Activated CD4-positive, alpha-beta memory T cell treated with anti-CD3 and anti-CD28 coated beads, Interleukin-2, amount 10 ng/mL, durations not matched to agents 7 days and 5 days (primary cell): ENCODE measurements at regions not wholly inside any gene's neighbourhood (a gene's known extent, or its start where the extent isn't known, plus 50 kb on each side); places are given as distances from the start of the nearest gene placed in this dataset.
"Not testable (repeated sequence)": the region's sequence is repeated elsewhere in the genome, so short reads cannot be mapped to it uniquely, and the experiment has no call there.

Source experiments
- CTCF ChIA-PET: fragments of 350-600 bp; sonication (Branson Sonifier 250); formaldehyde crosslinking; loops from one replicate; lab custom pipeline; 2021; ENCODE audit warnings: antibody characterized with exemption, inconsistent platforms; lab: Charles Lee
- POLR2A ChIA-PET: fragments of 350-600 bp; sonication (Branson Sonifier 250); formaldehyde crosslinking; loops from one replicate; lab custom pipeline; 2021; ENCODE audit warnings: antibody characterized with exemption; lab: Charles Lee
- DNase-seq: peaks from one replicate; pipeline ENCODE4 v3.0.0-alpha.2; 2020
- H3K27ac Mint-ChIP-seq: one replicate; pipeline ENCODE4 v1.8.0; 2021; ENCODE audit warnings: mild to moderate bottlenecking, mixed read lengths
- H3K27me3 Mint-ChIP-seq: one replicate; pipeline ENCODE4 v1.8.0; 2021; ENCODE audit warnings: mixed read lengths
- H3K36me3 Mint-ChIP-seq: one replicate; pipeline ENCODE4 v1.8.0; 2021; ENCODE audit warnings: low read depth, mixed read lengths
- H3K4me1 Mint-ChIP-seq: one replicate; pipeline ENCODE4 v1.8.0; 2021; ENCODE audit warnings: mixed read lengths
- H3K4me3 Mint-ChIP-seq: one replicate; pipeline ENCODE4 v1.8.0; 2021; ENCODE audit warnings: mild to moderate bottlenecking, mixed read lengths
- H3K9me3 Mint-ChIP-seq: one replicate; pipeline ENCODE4 v1.8.0; 2021; ENCODE audit warnings: mixed read lengths

DNA sequence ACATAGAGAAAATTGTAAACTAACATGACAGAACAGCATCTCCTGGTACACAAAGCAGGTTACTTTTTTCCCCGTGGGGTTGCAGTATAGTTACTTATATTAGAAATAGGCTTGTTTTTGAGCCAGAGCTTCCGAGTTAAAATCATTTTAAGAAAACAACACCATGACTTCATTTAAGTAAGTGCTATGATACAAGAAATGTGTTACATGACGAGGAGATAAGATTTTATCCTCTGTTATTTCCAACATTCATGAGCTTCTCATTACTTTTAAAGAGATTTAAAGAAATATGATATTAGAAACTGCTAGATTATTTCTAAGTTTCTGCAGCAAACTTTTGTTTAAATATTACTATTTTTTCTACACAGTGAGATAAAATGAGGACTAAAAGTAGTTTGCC, 968.7 kb downstream of the GATA3 start:
- no peaks in the 10 kb centered on the region for H3K36me3 Mint-ChIP-seq
- POLR2A ChIA-PET: interaction anchor here (0.7 to 1.3 kb wide), 2 partner anchors 12 to 18 kb away, joined by 3 to 5 read pairs; no protein-coding TSS in a partner anchor
- no peak for DNase-seq
- H3K9me3 Mint-ChIP-seq: no peaks in the 10 kb centered on the region
- CTCF ChIA-PET: no interaction called here
- H3K27ac Mint-ChIP-seq: no peak overlapping the region
- H3K4me3 Mint-ChIP-seq: no peak overlapping the region
- H3K4me1 Mint-ChIP-seq: peaks cover 6% of the 10 kb centered on the region
- H3K27me3 Mint-ChIP-seq: peaks cover 19% of the 10 kb centered on the region

DNA sequence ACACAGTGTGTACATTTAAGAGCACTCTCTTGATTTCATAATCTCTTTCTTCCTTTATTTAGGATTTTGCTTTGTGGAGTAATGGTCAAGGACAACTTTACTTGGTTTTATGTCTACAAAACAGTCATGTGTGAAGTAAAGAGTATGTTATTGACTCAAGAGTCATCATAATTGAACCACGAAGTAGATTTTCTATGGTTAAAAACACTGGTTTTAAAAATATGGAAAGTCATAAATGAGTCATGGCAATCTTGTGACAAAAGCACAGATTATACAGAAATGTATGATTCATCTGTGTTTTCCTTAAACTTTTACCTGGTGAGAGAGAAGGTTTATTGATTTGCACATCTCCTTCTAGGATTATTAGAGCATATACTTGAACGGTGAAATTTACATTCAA, 969.7 kb downstream of the GATA3 start:
- no peak for DNase-seq
- POLR2A ChIA-PET: no interaction called here
- no peaks in the 10 kb centered on the region for H3K36me3 Mint-ChIP-seq
- H3K27me3 Mint-ChIP-seq: peaks cover 19% of the 10 kb centered on the region
- H3K9me3 Mint-ChIP-seq: no peaks in the 10 kb centered on the region
- CTCF ChIA-PET: no interaction called here
- no peak overlapping the region for H3K27ac Mint-ChIP-seq
- H3K4me3 Mint-ChIP-seq: no peak overlapping the region
- H3K4me1 Mint-ChIP-seq: peaks cover 6% of the 10 kb centered on the region

DNA sequence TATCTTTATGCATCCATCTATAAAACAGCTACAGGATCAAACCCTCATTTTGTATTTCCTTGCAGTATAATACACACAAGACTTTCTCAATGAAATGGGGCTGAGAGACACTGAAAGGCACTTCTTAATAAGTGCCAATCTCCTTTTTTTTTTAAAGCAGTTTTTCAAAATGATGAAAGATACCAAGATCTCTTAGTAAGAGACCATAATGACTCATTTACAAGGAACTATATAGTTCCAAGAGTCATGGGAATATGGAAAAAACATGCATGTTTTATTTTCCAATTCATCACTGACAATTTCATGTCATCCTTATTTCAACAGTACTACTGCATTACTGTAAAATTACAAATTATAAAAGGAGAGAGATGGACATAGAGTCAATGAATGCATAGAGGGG, 973.7 kb downstream of the GATA3 start:
- H3K9me3 Mint-ChIP-seq: peaks cover 2% of the 10 kb centered on the region
- no peaks in the 10 kb centered on the region for H3K36me3 Mint-ChIP-seq
- ChIA-PET CTCF (no interaction called here), POLR2A (no interaction called here)
- no peak overlapping the region for H3K4me3 Mint-ChIP-seq
- no peak overlapping the region for H3K27ac Mint-ChIP-seq
- peaks cover 12% of the 10 kb centered on the region for H3K27me3 Mint-ChIP-seq
- peaks cover 6% of the 10 kb centered on the region for H3K4me1 Mint-ChIP-seq
- no peak for DNase-seq

DNA sequence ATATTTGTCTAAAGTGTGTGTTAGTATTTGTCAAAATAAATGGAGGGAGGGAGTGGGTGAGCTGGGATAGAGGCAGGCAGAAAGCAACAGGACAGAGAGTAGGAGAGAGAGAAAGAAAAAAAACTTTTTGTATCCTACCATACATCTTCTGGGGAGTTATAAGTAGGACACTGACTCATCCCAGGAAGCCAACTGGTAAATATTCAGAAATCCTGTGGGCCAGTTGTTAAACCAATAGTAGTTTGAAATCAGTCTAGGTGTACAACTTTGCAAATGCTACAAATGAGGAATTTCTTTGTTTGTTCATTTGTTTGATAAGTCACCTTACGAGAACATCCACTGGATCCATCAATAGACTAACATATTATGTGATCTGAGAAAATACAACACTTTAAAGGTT, 980.9 kb downstream of the GATA3 start:
- Mint-ChIP-seq H3K27me3 (peaks cover 8% of the 10 kb centered on the region), H3K36me3 (no peaks in the 10 kb centered on the region), H3K4me1 (no peaks in the 10 kb centered on the region), H3K4me3 (no peak overlapping the region), H3K9me3 (peaks cover 2% of the 10 kb centered on the region), H3K27ac (no peak overlapping the region)
- POLR2A ChIA-PET: no interaction called here
- CTCF ChIA-PET: no interaction called here
- no peak for DNase-seq

DNA sequence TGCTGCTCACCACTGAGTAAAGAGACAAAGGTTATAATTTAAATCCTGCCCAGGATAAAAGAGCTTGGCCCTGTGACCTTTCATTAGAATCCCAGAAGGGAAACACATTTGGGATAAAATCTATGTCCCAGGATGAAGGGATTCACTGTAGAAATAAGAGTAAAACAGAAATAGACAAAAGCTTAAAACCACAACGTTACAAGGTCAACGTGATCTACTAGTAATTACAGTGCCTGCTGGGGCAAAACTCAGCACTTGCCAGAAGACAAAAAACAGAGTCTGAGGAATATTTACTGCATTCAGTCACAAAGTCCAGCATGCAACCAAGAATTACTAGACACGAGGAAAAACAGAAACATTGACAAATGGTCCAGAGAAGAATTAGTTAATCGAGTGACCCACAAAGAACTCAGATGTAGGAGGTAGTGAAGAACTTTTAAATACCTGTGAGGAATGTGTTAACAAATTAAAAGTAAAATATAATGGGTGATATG, 982.3 kb downstream of the GATA3 start:
- POLR2A ChIA-PET: no interaction called here
- Mint-ChIP-seq H3K36me3 (no peaks in the 10 kb centered on the region), H3K4me3 (no peak overlapping the region), H3K27ac (no peak overlapping the region), H3K27me3 (peaks cover 8% of the 10 kb centered on the region), H3K4me1 (no peaks in the 10 kb centered on the region), H3K9me3 (peaks cover 2% of the 10 kb centered on the region)
- CTCF ChIA-PET: no interaction called here
- DNase-seq: no peak

DNA sequence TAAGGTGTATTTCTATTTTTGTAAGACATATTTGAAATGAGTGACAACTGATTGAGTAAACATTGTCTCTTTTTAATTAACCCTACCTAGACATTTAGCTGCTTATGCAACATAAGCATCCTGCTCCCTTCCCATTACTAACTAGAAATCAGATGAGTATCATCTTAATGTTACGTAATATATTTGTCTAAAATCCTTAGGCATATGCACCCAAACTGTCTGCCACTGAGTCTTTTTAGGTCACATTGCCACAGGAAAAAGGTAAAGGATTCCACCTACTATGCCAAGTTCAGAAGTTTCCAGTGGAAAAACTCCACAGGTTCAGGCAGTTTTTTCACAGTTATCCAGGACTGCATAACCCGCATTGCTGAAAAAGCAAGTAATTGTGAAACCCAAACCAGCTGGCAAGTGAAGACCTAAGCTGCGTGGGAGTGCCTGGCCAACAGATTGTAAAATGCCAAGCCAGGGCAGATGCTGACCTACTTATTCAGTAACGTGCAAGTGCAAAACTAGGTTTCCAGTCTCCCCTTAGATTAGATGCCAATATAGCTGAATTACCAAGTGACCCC, 983.7 kb downstream of the GATA3 start:
- POLR2A ChIA-PET: no interaction called here
- H3K9me3 Mint-ChIP-seq: no peaks in the 10 kb centered on the region

DNA sequence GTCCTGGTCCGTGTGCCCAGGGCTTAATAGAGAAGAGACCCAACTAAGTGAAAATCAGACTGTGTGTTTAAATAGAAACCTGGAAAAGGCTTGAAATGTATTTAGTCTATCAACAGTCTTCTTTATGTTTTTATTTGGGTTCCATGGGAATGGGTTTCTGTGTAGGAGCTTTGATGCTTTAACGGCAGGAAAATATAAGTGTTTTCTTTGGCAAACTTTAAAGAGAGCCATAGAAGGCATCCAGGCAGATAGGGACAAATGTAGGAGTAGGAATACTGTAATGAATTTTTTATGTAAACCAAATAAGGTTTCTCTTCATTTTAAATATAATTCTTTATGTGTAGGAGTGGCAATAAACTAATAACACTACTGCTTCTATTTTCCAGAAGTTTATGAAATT, 989.0 kb downstream of the GATA3 start:
- CTCF ChIA-PET: no interaction called here
- no peak overlapping the region for H3K27ac Mint-ChIP-seq
- no peak overlapping the region for H3K4me3 Mint-ChIP-seq
- H3K27me3 Mint-ChIP-seq: no peaks in the 10 kb centered on the region
- no peaks in the 10 kb centered on the region for H3K9me3 Mint-ChIP-seq
- no peaks in the 10 kb centered on the region for H3K4me1 Mint-ChIP-seq
- no peaks in the 10 kb centered on the region for H3K36me3 Mint-ChIP-seq
- POLR2A ChIA-PET: no interaction called here
- no peak for DNase-seq

More for the DNA sequence above, 983.7 kb downstream of the GATA3 start:
- Mint-ChIP-seq H3K27ac (no peak overlapping the region), H3K36me3 (no peaks in the 10 kb centered on the region), H3K27me3 (peaks cover 7% of the 10 kb centered on the region), H3K4me1 (no peaks in the 10 kb centered on the region), H3K4me3 (no peak overlapping the region)
- no peak for DNase-seq
- CTCF ChIA-PET: no interaction called here

DNA sequence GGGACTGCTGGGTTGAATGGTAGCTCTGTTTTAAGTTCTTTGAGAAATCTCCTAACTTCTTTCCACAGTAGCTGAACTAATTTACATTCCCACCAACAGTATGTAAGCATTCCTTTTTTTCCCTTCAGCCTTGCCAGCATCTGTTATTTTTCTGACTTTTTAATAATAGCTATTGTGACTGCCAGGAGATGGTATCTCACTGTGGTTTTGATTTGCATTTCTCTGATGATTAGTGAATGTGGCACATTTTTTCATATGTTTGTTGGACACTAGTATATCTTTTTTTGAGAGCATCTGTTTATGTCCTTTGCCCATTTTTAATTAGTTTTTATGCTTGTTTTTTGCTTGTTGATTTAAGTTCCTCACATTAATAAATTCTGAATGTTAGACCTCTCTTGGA, 990.8 kb downstream of the GATA3 start:
- POLR2A ChIA-PET: no interaction called here

DNA sequence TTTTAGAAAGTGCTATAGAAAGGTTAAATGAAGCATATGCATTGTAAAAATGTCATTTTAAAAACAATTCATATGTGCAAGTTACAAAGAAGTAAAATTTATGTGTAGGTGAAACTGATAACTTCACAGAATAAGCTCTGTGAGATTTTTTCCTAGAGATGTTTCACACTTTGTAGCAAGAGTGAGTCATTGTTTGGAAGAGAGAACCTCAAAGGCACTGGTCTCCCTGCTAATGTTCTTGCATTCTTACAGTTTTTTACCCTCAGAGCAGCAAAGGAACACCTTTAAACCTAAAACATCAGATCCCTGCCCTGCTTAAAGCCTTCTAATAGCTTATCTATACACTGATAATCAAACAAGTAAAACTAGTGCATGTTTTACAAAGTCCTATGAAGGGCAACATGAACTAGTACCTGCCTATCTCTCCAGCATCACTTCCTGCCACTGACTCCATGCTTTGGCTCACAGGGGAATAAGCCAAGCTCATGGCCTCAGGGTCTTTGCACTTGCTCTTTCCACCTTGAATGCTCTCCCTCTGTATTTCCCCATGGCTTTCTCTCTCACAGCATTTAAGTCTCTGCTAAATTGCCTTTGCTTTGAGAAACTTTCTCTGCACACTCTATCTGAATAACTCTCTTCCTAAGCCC, 997.0 kb downstream of the GATA3 start:
- H3K4me1 Mint-ChIP-seq: peaks cover 14% of the 10 kb centered on the region
- no peak overlapping the region for H3K4me3 Mint-ChIP-seq
- DNase-seq: no peak
- peaks cover 7% of the 10 kb centered on the region for H3K9me3 Mint-ChIP-seq
- no peaks in the 10 kb centered on the region for H3K27me3 Mint-ChIP-seq
- CTCF ChIA-PET: interaction anchor here (0.6 kb wide), 1 partner anchor 1180 kb away, joined by 3 read pairs; no protein-coding TSS in a partner anchor
- POLR2A ChIA-PET: no interaction called here
- H3K27ac Mint-ChIP-seq: no peak overlapping the region
- H3K36me3 Mint-ChIP-seq: no peaks in the 10 kb centered on the region

More for the DNA sequence above, 990.8 kb downstream of the GATA3 start:
- CTCF ChIA-PET: no interaction called here
- H3K27me3 Mint-ChIP-seq: no peaks in the 10 kb centered on the region
- no peak overlapping the region for H3K4me3 Mint-ChIP-seq
- peaks cover 2% of the 10 kb centered on the region for H3K9me3 Mint-ChIP-seq
- no peak for DNase-seq
- no peaks in the 10 kb centered on the region for H3K4me1 Mint-ChIP-seq
- no peak overlapping the region for H3K27ac Mint-ChIP-seq
- H3K36me3 Mint-ChIP-seq: no peaks in the 10 kb centered on the region

DNA sequence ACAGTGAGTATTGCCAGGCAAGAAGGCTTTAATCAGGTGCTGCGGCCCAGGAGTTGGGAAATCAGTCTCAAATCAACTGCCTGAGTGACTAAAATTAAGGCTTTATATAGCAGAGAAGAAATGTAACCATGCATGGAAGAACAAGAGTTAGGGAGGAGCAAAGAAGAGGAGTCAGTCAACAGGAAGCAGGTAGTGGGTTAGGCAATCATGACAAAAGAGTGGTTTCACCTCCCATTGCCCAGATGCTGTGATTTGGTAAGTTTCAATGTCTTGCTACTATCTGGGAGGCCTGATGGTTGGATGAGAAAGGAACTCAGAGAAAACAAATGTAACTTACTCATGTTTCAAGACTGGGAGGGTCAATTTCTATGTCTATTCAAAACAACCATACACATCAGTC, 998.3 kb downstream of the GATA3 start:
- no peaks in the 10 kb centered on the region for H3K27me3 Mint-ChIP-seq
- H3K4me3 Mint-ChIP-seq: no peak overlapping the region
- CTCF ChIA-PET: no interaction called here
- H3K27ac Mint-ChIP-seq: no peak overlapping the region
- peaks cover 7% of the 10 kb centered on the region for H3K9me3 Mint-ChIP-seq
- peaks cover 14% of the 10 kb centered on the region for H3K4me1 Mint-ChIP-seq
- POLR2A ChIA-PET: no interaction called here
- no peaks in the 10 kb centered on the region for H3K36me3 Mint-ChIP-seq
- DNase-seq: no peak

DNA sequence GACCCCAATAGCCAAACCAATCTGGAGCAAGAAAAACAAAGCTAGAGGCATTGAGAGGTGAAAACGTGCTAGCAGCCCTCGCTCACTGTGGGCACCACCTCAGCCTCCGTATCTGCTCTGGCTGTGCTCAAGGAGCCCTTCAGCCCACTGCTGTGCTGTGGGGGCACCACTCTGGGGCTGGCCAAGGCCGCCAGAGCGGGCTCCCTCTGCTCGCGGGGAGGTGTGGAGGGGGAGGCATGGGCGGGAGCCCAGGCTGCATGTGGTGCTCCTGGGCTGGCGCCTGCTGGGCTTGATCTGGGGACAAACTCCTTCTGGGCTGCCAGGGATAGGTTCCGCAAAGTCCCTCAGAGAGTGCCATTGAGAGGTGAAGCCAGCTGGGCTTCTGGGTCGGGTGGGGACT, 1002.0 kb downstream of the GATA3 start:
- POLR2A ChIA-PET: no interaction called here
- Mint-ChIP-seq H3K4me1 (peaks cover 20% of the 10 kb centered on the region), H3K36me3 (no peaks in the 10 kb centered on the region), H3K9me3 (peaks cover 5% of the 10 kb centered on the region), H3K27me3 (no peaks in the 10 kb centered on the region), H3K4me3 (no peak overlapping the region), H3K27ac (no peak overlapping the region)
- DNase-seq: no peak
- CTCF ChIA-PET: no interaction called here

DNA sequence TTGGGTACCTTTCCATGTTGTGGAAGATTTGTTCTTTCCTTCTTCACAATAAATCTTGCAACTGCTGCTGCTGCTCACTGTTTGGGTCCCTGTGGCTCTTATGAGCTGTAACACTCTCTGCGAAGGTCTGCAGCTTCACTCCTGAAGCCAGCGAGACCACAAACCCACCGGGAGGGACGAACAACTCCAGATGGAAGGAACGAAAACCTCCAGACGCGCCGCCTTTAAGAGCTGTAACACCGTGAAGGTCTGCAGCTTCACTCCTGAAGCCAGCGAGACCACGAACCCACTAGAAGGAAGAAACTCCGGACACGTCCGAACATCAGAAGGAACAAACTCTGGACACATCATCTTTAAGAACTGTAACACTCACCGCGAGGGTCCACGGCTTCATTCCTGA, 1002.8 kb downstream of the GATA3 start:
- H3K4me1 Mint-ChIP-seq: peaks cover 16% of the 10 kb centered on the region
- H3K9me3 Mint-ChIP-seq, H3K27ac Mint-ChIP-seq, H3K27me3 Mint-ChIP-seq, H3K4me3 Mint-ChIP-seq, CTCF ChIA-PET, POLR2A ChIA-PET, DNase-seq, H3K36me3 Mint-ChIP-seq: not testable (repeated sequence)

DNA sequence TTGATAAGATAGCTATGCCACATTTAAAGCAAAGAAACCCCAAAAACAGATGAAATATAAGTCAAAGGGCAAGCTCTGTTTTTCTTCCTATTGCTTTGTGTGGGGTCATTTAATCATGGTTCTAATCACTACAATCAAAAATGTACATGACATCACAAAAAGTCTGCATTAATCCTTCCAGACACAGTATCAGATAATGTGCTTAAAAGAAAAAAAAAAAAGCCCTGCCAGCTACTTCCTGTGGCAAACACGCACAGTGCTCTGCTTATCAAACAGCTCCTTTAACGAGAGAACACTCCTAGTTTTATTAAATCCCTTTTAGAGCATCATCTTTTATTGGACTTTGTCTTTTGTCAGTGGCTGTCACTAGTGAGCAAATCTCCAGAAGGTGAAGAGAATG, 1005.8 kb downstream of the GATA3 start:
- ChIA-PET CTCF (no interaction called here), POLR2A (interaction anchor here (1.2 kb wide), 1 partner anchor 42 kb away, joined by 3 read pairs; no protein-coding TSS in a partner anchor)
- Mint-ChIP-seq H3K27ac (no peak overlapping the region), H3K36me3 (no peaks in the 10 kb centered on the region), H3K4me1 (peaks cover 9% of the 10 kb centered on the region), H3K4me3 (no peak overlapping the region), H3K27me3 (no peaks in the 10 kb centered on the region), H3K9me3 (peaks cover 4% of the 10 kb centered on the region)
- DNase-seq: no peak

DNA sequence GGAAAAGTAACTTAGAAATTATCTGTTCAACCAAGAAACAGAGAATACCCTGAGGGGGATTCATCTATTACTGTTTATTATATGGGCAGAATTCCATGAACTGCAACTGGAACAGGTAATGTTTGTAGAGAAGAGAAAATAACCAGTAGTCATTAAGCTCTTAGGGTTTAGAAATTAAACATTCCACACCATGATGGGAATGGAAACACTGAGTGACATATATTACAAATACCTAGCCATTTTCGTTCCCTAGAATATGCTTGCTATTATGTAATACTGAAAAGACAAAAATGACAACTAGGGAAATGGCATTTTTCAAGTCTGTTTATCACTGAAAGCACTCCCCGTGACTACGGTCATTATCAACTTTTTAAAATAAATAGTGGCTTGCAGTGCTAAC, 1007.4 kb downstream of the GATA3 start:
- H3K27me3 Mint-ChIP-seq: no peaks in the 10 kb centered on the region
- no peak for DNase-seq
- no peak overlapping the region for H3K27ac Mint-ChIP-seq
- CTCF ChIA-PET: no interaction called here
- H3K4me3 Mint-ChIP-seq: no peak overlapping the region
- H3K36me3 Mint-ChIP-seq: no peaks in the 10 kb centered on the region
- POLR2A ChIA-PET: no interaction called here
- peaks cover 9% of the 10 kb centered on the region for H3K4me1 Mint-ChIP-seq
- H3K9me3 Mint-ChIP-seq: no peaks in the 10 kb centered on the region
